OCI-LY1 (cell line): ENCODE measurements at regions not wholly inside any gene's neighbourhood (a gene's known extent, or its start where the extent isn't known, plus 50 kb on each side); places are given as distances from the start of the nearest gene placed in this dataset.
"Not testable (repeated sequence)": the region's sequence is repeated elsewhere in the genome, so short reads cannot be mapped to it uniquely, and the experiment has no call there.

Experiments
- EZH2 ChIP-seq: fragments of 200-600 bp; sonication (generic), shearing (Covaris generic); IDR thresholded peaks from 2 replicates; pipeline ENCODE4 v1.8.0; 2017; ENCODE audit warnings: borderline replicate concordance, mixed run types, mild to moderate bottlenecking, antibody characterized with exemption, low read length, moderate library complexity, mixed read lengths
- TF ChIP-seq, protein P1 (sequence below): fragments of 200-600 bp; sonication (generic), shearing (Covaris generic); IDR thresholded peaks from 2 replicates; pipeline ENCODE4 v1.5.1; 2017; ENCODE audit warnings: mild to moderate bottlenecking, antibody characterized with exemption, low read length, moderate library complexity, mixed read lengths

DNA sequence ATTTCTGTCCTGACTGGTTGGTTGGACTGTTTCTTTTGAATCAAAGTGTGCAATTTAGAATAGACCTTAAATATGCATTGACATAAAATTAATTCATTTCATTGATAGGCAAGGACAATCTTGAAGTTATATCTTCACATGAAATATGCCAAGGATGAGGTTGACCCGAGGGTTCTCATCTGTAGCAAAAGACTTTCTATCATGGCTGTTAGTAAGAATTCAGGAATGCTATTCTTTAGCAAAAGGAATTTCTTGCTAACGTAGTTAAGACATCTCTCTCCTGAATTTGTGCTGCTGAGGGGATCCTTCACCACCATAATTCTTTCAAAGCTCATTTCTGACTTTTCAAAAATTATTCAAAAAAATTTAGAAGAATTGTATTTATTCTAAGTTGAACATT, 112.6 kb downstream of the OR4F15 start:
- TF ChIP-seq, protein P1, sequence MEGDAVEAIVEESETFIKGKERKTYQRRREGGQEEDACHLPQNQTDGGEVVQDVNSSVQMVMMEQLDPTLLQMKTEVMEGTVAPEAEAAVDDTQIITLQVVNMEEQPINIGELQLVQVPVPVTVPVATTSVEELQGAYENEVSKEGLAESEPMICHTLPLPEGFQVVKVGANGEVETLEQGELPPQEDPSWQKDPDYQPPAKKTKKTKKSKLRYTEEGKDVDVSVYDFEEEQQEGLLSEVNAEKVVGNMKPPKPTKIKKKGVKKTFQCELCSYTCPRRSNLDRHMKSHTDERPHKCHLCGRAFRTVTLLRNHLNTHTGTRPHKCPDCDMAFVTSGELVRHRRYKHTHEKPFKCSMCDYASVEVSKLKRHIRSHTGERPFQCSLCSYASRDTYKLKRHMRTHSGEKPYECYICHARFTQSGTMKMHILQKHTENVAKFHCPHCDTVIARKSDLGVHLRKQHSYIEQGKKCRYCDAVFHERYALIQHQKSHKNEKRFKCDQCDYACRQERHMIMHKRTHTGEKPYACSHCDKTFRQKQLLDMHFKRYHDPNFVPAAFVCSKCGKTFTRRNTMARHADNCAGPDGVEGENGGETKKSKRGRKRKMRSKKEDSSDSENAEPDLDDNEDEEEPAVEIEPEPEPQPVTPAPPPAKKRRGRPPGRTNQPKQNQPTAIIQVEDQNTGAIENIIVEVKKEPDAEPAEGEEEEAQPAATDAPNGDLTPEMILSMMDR, result not testable (repeated sequence)
- not testable (repeated sequence) for TF ChIP-seq EZH2
